ENCODE measurements at regions not wholly inside any gene's neighbourhood (a gene's known extent, or its start where the extent isn't known, plus 50 kb on each side); places are given as distances from the start of the nearest gene placed in this dataset.

DNA sequence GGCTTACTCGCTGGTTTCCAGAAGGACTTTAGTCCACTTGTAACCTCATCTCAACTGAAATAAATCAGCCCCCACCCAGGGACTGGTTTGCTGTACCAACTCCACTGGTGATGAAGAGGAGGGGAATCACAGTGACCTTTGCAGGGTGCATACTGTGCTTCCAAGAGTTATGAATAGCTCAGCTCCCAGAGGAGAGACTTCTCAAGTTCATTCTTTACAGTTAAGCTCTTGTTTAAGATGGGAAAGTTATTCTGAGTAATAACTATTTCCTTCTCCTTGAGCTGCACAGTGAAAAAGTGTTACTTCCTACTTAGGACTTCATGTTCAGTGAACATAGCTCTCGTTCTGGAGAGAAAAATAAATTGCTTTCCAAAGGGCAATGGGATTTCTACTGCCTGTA is 166.5 kb upstream of the ECI2 start:
- WGBS, 2 donors, result 61 to 71% methylated on average over 2 of the region's 2 CpGs
- Histone ChIP-seq H3K4me1 (peaks cover 0 to 7% (median 0%) of the 10 kb centered on the region in 4 donors), H3K27me3 (no peaks in the 10 kb centered on the region), H3K4me3 (no peak overlapping the region), H3K27ac (no peak overlapping the region), H3K9me3 (no peaks in the 10 kb centered on the region), H3K36me3 (no peaks in the 10 kb centered on the region)
- DNase-seq, result no peak
- ATAC-seq (ENCODE audit: low FRiP score in 2 of 2), result no peak
- TF ChIP-seq, protein P1, sequence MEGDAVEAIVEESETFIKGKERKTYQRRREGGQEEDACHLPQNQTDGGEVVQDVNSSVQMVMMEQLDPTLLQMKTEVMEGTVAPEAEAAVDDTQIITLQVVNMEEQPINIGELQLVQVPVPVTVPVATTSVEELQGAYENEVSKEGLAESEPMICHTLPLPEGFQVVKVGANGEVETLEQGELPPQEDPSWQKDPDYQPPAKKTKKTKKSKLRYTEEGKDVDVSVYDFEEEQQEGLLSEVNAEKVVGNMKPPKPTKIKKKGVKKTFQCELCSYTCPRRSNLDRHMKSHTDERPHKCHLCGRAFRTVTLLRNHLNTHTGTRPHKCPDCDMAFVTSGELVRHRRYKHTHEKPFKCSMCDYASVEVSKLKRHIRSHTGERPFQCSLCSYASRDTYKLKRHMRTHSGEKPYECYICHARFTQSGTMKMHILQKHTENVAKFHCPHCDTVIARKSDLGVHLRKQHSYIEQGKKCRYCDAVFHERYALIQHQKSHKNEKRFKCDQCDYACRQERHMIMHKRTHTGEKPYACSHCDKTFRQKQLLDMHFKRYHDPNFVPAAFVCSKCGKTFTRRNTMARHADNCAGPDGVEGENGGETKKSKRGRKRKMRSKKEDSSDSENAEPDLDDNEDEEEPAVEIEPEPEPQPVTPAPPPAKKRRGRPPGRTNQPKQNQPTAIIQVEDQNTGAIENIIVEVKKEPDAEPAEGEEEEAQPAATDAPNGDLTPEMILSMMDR (IDR thresholded peaks at IDR 0.05), result no peak
- TF ChIP-seq POLR2A (IDR thresholded peaks at IDR 0.05) (no peak), EP300 (IDR thresholded peaks at IDR 0.05) (no peak), POLR2AphosphoS5 (IDR thresholded peaks at IDR 0.05) (no peak)

DNA sequence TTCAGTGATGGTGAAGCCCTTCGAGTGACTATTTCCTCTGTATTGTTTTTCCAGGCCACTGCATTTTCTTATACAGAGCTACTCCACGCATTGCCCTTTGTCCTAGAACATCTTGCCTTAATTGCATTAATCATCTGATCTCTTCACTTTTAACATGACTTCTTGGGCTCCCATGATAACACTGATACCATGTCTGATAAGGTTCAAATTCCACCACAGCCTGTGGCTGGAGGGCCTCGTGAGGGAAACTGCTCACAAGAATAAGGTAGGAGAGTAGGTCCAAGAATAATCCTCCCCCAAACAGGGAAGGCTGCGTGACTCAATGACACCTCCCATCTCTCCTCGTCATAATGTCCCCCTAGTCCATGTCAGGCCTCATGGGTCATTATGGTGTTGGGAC is 165.5 kb upstream of the ECI2 start:
- no peak for ATAC-seq (ENCODE audit: low FRiP score in 2 of 2)
- TF ChIP-seq POLR2A (IDR thresholded peaks at IDR 0.05) (no peak), POLR2AphosphoS5 (IDR thresholded peaks at IDR 0.05) (no peak), EP300 (IDR thresholded peaks at IDR 0.05) (no peak)
- TF ChIP-seq, protein P1 (IDR thresholded peaks at IDR 0.05), result no peak
- H3K9me3 ChIP-seq, result no peaks in the 10 kb centered on the region

DNA sequence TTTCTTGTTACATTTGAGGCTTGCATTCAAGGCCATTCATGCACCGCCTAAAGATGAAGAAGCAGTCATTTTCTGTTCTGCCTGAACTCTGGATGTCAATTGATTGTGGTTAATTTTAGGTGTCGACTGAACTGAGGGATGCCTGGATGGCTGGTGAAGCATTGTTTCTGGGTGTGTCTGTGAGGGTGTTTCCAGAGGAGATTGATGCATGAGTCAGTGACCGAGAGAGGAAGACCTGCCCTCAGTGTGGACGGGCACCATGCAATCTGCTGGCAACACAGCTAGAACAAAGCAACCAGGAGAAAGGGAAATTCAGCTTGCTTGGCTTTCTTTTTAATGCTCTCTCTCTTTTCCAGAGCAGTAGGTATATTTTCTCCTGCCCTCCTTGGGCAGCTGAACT is 164.1 kb upstream of the ECI2 start:
- TF ChIP-seq POLR2AphosphoS5 (IDR thresholded peaks at IDR 0.05) (no peak), POLR2A (IDR thresholded peaks at IDR 0.05) (no peak), EP300 (IDR thresholded peaks at IDR 0.05) (no peak)
- TF ChIP-seq, protein P1 (IDR thresholded peaks at IDR 0.05), result no peak
- DNase-seq, result no peak
- Histone ChIP-seq H3K27me3 (no peaks in the 10 kb centered on the region), H3K9me3 (no peaks in the 10 kb centered on the region), H3K4me3 (no peak overlapping the region), H3K27ac (no peak overlapping the region), H3K4me1 (peaks cover 0 to 7% (median 0%) of the 10 kb centered on the region in 4 donors), H3K36me3 (no peaks in the 10 kb centered on the region)
- 81 to 85% methylated on average over 4 of the region's 4 CpGs for WGBS, 2 donors
- no peak for ATAC-seq (ENCODE audit: low FRiP score in 2 of 2)

More for the DNA sequence above, 165.5 kb upstream of the ECI2 start:
- H3K4me1 ChIP-seq, result peaks cover 0 to 7% (median 0%) of the 10 kb centered on the region in 4 donors
- no peak for DNase-seq
- no peaks in the 10 kb centered on the region for H3K27me3 ChIP-seq
- WGBS, 2 donors, result 93 to 95% methylated on average over 5 of the region's 5 CpGs
- H3K4me3 ChIP-seq, result no peak overlapping the region
- H3K36me3 ChIP-seq, result no peaks in the 10 kb centered on the region
- H3K27ac ChIP-seq, result no peak overlapping the region

- ATAC-seq (ENCODE audit: low FRiP score in 2 of 2), result peak in 1 of 2 donors; percentile 78
- H3K27me3 ChIP-seq, result no peaks in the 10 kb centered on the region
- TF ChIP-seq POLR2AphosphoS5 (IDR thresholded peaks at IDR 0.05), result no peak
- no peak for TF ChIP-seq EP300 (IDR thresholded peaks at IDR 0.05)
- no peak for TF ChIP-seq POLR2A (IDR thresholded peaks at IDR 0.05)
- TF ChIP-seq, protein P1 (IDR thresholded peaks at IDR 0.05), result no peak
- peaks cover 0 to 7% (median 0%) of the 10 kb centered on the region in 4 donors for H3K4me1 ChIP-seq
- 75 to 82% methylated on average over 7 of the region's 7 CpGs for WGBS, 2 donors
- H3K4me3 ChIP-seq, result no peak overlapping the region
- peak overlapping the region in 1 of 4 donors; percentile 20 for H3K27ac ChIP-seq
- no peaks in the 10 kb centered on the region for H3K36me3 ChIP-seq
- H3K9me3 ChIP-seq, result no peaks in the 10 kb centered on the region
- DNase-seq, result no peak
These were observed 162.0 kb upstream of the ECI2 start for GRCh38 chr6:4297348-4297747.

DNA sequence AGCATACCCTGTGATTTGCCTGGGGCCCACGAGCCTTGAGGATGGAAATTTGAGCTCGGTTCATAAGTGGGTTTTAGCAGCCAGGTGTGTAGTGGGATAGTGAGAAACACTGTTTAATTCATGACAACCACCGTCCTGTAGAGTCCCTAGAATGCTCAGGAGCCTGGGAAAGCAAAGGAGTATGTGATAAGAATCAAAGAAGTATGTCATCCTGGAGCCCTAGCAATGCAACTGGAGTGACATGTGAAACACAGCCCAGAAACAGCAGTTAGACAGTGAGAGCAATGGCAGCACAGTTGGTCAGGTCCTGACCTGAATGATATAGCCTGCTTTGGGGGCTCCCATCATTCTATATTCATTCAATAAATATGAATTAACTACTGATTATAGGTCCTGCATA is 161.2 kb upstream of the ECI2 start:
- no peak for DNase-seq
- TF ChIP-seq, protein P1 (IDR thresholded peaks at IDR 0.05), result no peak
- no peak for TF ChIP-seq POLR2A (IDR thresholded peaks at IDR 0.05)
- TF ChIP-seq EP300 (IDR thresholded peaks at IDR 0.05), result no peak
- no peak for TF ChIP-seq POLR2AphosphoS5 (IDR thresholded peaks at IDR 0.05)
- H3K4me3 ChIP-seq, result no peak overlapping the region
- no peaks in the 10 kb centered on the region for H3K9me3 ChIP-seq
- no peak for ATAC-seq (ENCODE audit: low FRiP score in 2 of 2)
- H3K27me3 ChIP-seq, result no peaks in the 10 kb centered on the region
- H3K36me3 ChIP-seq, result no peaks in the 10 kb centered on the region
- 64% methylated on average over 3 of the region's 3 CpGs for WGBS, 2 donors
- H3K27ac ChIP-seq, result peak overlapping the region in 1 of 4 donors; percentile 20
- peaks cover 0 to 7% (median 0%) of the 10 kb centered on the region in 4 donors for H3K4me1 ChIP-seq
